Activated CD4-positive, alpha-beta T cell treated with anti-CD3 and anti-CD28 coated beads, Interleukin-2, amount 10 ng/mL, durations not matched to agents 7 days and 5 days (primary cell): ENCODE measurements at regions not wholly inside any gene's neighbourhood (a gene's known extent, or its start where the extent isn't known, plus 50 kb on each side); places are given as distances from the start of the nearest gene placed in this dataset.

Experiments
- CTCF ChIA-PET: fragments of 350-600 bp; sonication (Branson Sonifier 250); formaldehyde crosslinking; loops from one replicate; lab custom pipeline; 2021; ENCODE audit warnings: antibody characterized with exemption; lab: Charles Lee
- POLR2A ChIA-PET: fragments of 350-600 bp; sonication (Branson Sonifier 250); formaldehyde crosslinking; loops from one replicate; lab custom pipeline; 2021; ENCODE audit warnings: antibody characterized with exemption; lab: Charles Lee
- DNase-seq: peaks from one replicate; pipeline ENCODE4 v3.0.0-alpha.2; 2020
- H3K27ac Mint-ChIP-seq: one replicate; pipeline ENCODE4 v1.8.0; 2021; ENCODE audit warnings: mild to moderate bottlenecking, moderate library complexity, mixed read lengths
- H3K27me3 Mint-ChIP-seq: one replicate; pipeline ENCODE4 v1.8.0; 2021; ENCODE audit warnings: mixed read lengths
- H3K36me3 Mint-ChIP-seq: one replicate; pipeline ENCODE4 v1.8.0; 2021; ENCODE audit warnings: low read depth, mixed read lengths
- H3K4me1 Mint-ChIP-seq: one replicate; pipeline ENCODE4 v1.8.0; 2021; ENCODE audit warnings: mixed read lengths
- H3K4me3 Mint-ChIP-seq: one replicate; pipeline ENCODE4 v1.8.0; 2021; ENCODE audit warnings: mild to moderate bottlenecking, moderate library complexity, mixed read lengths
- H3K9me3 Mint-ChIP-seq: one replicate; pipeline ENCODE4 v1.8.0; 2021; ENCODE audit warnings: mixed read lengths

DNA sequence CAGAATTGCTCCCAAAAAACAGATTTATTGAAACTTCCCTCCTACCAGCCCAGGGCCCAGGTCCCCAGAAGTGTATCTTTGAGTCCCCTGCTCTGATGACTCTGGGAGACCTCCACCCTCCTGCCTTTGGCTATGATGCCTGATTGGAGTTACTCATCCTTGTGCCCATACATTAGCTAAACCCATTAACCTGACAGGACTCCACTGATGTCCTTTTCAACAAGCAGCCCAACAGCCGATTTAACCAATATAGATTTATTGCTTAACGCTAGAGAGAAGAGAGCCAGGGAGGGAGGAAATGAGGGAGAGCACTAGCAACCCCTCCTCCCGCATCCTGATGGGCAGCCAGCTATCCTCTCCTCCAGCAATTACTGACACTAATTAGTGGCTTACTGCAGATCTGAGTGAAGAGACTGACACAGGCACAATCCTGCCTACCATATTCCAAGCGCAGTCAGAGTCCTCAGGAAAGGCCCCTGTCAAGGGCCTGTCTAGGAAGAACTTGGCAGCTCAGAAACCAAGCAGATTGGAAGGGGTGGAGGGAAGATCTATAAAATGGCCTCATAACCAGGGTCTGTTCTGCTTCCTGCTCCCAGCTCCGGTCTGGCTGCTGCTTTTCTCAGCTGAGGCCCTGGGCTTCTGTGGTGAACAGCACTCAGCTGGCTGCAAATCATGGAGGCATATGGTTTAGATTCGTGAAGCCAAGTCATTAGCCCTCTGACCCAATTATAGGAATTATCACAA lies 484.5 kb upstream of the DAB1 start:
- ChIA-PET POLR2A (no interaction called here), CTCF (no interaction called here)
- no peak overlapping the region for H3K27ac Mint-ChIP-seq
- H3K9me3 Mint-ChIP-seq: no peaks in the 10 kb centered on the region
- no peak overlapping the region for H3K4me3 Mint-ChIP-seq
- H3K4me1 Mint-ChIP-seq: no peaks in the 10 kb centered on the region
- H3K27me3 Mint-ChIP-seq: no peaks in the 10 kb centered on the region
- no peak for DNase-seq
- H3K36me3 Mint-ChIP-seq: no peaks in the 10 kb centered on the region

GRCh38 chr1:57901208-57901919 lies 477.5 kb upstream of the DAB1 start:
- Mint-ChIP-seq H3K27ac (no peak overlapping the region), H3K4me1 (no peaks in the 10 kb centered on the region), H3K27me3 (no peaks in the 10 kb centered on the region), H3K36me3 (no peaks in the 10 kb centered on the region), H3K4me3 (no peak overlapping the region), H3K9me3 (no peaks in the 10 kb centered on the region)
- CTCF ChIA-PET: no interaction called here
- POLR2A ChIA-PET: no interaction called here
- no peak for DNase-seq

DNA sequence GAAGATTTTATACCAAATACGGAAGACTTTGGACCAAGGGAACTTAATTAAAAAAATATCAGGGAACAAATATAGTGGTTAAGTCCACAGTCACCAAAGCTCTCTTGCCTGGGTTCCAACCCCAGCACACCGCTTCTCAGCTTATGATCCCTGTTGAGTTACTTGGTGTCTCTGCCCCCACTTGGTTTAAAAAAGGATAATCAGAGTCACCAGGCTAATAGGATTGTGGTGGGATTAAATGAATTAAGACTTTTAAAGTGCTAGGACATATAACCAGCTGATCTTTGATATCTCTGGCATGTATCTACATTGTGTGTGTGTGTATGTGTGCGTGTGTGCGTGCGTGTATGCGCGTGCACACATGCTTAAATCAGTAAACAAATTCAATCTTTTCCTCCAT lies 474.7 kb upstream of the DAB1 start:
- Mint-ChIP-seq H3K36me3 (no peaks in the 10 kb centered on the region), H3K9me3 (no peaks in the 10 kb centered on the region)
- CTCF ChIA-PET: no interaction called here

GRCh38 chr1:57897581-57897980 lies 473.7 kb upstream of the DAB1 start:
- no peaks in the 10 kb centered on the region for H3K4me1 Mint-ChIP-seq
- DNase-seq: no peak
- ChIA-PET POLR2A (no interaction called here), CTCF (no interaction called here)
- H3K4me3 Mint-ChIP-seq: no peak overlapping the region
- H3K9me3 Mint-ChIP-seq: no peaks in the 10 kb centered on the region
- H3K27ac Mint-ChIP-seq: no peak overlapping the region
- no peaks in the 10 kb centered on the region for H3K27me3 Mint-ChIP-seq
- H3K36me3 Mint-ChIP-seq: no peaks in the 10 kb centered on the region

More for the DNA sequence above, 474.7 kb upstream of the DAB1 start:
- POLR2A ChIA-PET: no interaction called here
- Mint-ChIP-seq H3K4me1 (no peaks in the 10 kb centered on the region), H3K27me3 (no peaks in the 10 kb centered on the region), H3K4me3 (no peak overlapping the region), H3K27ac (no peak overlapping the region)
- DNase-seq: no peak

- Mint-ChIP-seq H3K27ac (no peak overlapping the region), H3K36me3 (no peaks in the 10 kb centered on the region), H3K4me1 (no peaks in the 10 kb centered on the region), H3K4me3 (no peak overlapping the region), H3K27me3 (no peaks in the 10 kb centered on the region), H3K9me3 (no peaks in the 10 kb centered on the region)
- DNase-seq: no peak
- POLR2A ChIA-PET: no interaction called here
- CTCF ChIA-PET: no interaction called here
Measured at GRCh38 chr1:57894315-57894714, 470.5 kb upstream of the DAB1 start.

- H3K4me3 Mint-ChIP-seq: no peak overlapping the region
- no peaks in the 10 kb centered on the region for H3K36me3 Mint-ChIP-seq
- no peaks in the 10 kb centered on the region for H3K27me3 Mint-ChIP-seq
- ChIA-PET POLR2A (no interaction called here), CTCF (no interaction called here)
- no peak overlapping the region for H3K27ac Mint-ChIP-seq
- H3K4me1 Mint-ChIP-seq: no peaks in the 10 kb centered on the region
- H3K9me3 Mint-ChIP-seq: no peaks in the 10 kb centered on the region
- no peak for DNase-seq
Measured at GRCh38 chr1:57889676-57890320, 465.9 kb upstream of the DAB1 start.

DNA sequence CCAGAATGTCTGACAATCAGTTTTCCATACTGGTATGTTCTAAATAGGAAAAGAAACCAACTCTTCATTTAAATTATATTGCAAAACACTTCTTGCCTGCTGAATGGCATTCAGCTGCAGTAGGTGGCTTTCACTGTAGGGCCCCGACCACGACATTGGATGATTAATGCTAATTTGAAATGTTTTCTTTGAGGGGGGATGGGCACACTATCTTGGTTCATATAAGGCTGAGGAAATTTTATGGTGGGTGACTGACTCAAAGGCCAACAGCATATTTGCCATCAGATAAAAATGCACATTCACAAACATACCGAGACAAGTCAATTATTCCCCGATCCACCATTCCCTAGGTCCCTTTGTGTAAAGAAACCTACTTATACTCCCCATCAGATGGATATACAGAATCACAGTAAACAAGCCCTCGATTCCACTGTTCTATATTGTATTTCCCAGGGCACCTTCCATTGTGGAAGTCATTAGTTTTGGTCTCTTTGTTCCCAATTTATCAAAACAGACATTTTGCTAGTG lies 464.2 kb upstream of the DAB1 start:
- ChIA-PET POLR2A (no interaction called here), CTCF (no interaction called here)
- DNase-seq: no peak
- no peak overlapping the region for H3K4me3 Mint-ChIP-seq
- H3K9me3 Mint-ChIP-seq: no peaks in the 10 kb centered on the region
- no peaks in the 10 kb centered on the region for H3K27me3 Mint-ChIP-seq
- no peaks in the 10 kb centered on the region for H3K36me3 Mint-ChIP-seq
- no peak overlapping the region for H3K27ac Mint-ChIP-seq
- H3K4me1 Mint-ChIP-seq: no peaks in the 10 kb centered on the region

- H3K36me3 Mint-ChIP-seq: no peaks in the 10 kb centered on the region
- ChIA-PET CTCF (no interaction called here), POLR2A (no interaction called here)
- H3K27ac Mint-ChIP-seq: no peak overlapping the region
- H3K4me1 Mint-ChIP-seq: no peaks in the 10 kb centered on the region
- no peak for DNase-seq
- H3K9me3 Mint-ChIP-seq: no peaks in the 10 kb centered on the region
- no peak overlapping the region for H3K4me3 Mint-ChIP-seq
- no peaks in the 10 kb centered on the region for H3K27me3 Mint-ChIP-seq
Measured at GRCh38 chr1:57886376-57886775, 462.5 kb upstream of the DAB1 start.

- CTCF ChIA-PET: no interaction called here
- no peak overlapping the region for H3K4me3 Mint-ChIP-seq
- POLR2A ChIA-PET: no interaction called here
- H3K4me1 Mint-ChIP-seq: no peaks in the 10 kb centered on the region
- no peaks in the 10 kb centered on the region for H3K27me3 Mint-ChIP-seq
- H3K36me3 Mint-ChIP-seq: no peaks in the 10 kb centered on the region
- DNase-seq: no peak
- H3K9me3 Mint-ChIP-seq: no peaks in the 10 kb centered on the region
- H3K27ac Mint-ChIP-seq: no peak overlapping the region
Measured at GRCh38 chr1:57883642-57883995, 459.8 kb upstream of the DAB1 start.

DNA sequence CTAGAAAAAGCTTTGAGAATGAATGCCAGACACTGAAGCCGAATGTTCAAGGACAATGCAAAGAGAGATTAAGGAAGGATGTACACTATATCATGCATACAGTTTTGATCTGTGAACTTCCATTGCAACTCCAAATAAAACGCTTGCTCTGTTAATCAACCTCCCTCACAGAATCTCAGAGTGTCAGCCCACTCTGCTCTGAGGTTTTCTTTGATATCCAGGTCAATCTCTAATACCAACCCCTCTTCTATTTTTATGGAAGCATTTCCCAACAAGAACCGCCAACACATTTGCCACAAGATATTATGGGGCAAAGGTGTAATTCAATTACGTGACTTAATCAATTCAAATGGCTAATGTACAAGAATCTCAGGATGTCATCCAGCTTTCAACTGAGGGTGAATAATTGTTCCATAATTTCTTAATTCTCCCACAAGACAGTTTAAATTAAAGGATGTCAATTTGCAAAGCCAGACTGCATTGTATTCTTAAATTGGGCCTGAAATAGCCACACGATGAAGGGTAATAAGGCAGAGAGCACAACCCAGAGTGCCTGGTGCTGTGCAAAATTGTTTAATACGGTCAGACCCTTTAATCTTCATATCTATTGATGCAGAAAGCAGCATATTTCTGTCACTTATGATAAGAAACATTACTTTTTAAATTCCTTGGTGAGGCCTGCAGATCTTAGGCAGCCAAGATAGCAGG lies 459.2 kb upstream of the DAB1 start:
- no peaks in the 10 kb centered on the region for H3K27me3 Mint-ChIP-seq
- ChIA-PET CTCF (no interaction called here), POLR2A (no interaction called here)
- no peak for DNase-seq
- no peaks in the 10 kb centered on the region for H3K9me3 Mint-ChIP-seq
- no peak overlapping the region for H3K4me3 Mint-ChIP-seq
- H3K36me3 Mint-ChIP-seq: no peaks in the 10 kb centered on the region
- no peaks in the 10 kb centered on the region for H3K4me1 Mint-ChIP-seq
- H3K27ac Mint-ChIP-seq: no peak overlapping the region

DNA sequence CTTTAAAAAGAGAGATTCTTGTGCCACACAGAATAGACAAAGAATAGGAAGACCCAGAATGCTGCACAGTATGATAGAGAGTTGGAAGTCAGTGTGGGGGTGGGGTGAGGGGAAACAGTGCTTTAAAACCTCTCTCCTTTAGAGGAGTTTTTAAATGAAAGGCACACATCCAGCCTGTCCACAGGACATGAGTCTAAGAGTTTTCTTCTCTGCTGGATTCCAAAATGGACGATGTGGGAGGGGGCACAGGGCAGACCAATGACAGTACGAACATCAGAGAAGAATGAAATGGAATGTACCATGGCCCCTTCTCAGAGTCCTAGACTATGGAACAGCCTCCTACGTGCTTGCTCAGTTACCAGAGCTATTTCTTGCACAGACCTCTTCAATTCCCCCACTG lies 458.2 kb upstream of the DAB1 start:
- CTCF ChIA-PET: no interaction called here
- Mint-ChIP-seq H3K4me1 (no peaks in the 10 kb centered on the region), H3K36me3 (no peaks in the 10 kb centered on the region), H3K27ac (no peak overlapping the region), H3K9me3 (no peaks in the 10 kb centered on the region), H3K4me3 (no peak overlapping the region), H3K27me3 (no peaks in the 10 kb centered on the region)
- POLR2A ChIA-PET: no interaction called here
- DNase-seq: no peak

- Mint-ChIP-seq H3K4me3 (no peak overlapping the region), H3K27me3 (no peaks in the 10 kb centered on the region), H3K4me1 (no peaks in the 10 kb centered on the region), H3K27ac (no peak overlapping the region), H3K9me3 (no peaks in the 10 kb centered on the region), H3K36me3 (no peaks in the 10 kb centered on the region)
- DNase-seq: no peak
- ChIA-PET POLR2A (no interaction called here), CTCF (no interaction called here)
Measured at GRCh38 chr1:57881639-57882038, 457.8 kb upstream of the DAB1 start.

GRCh38 chr1:57879700-57880099 lies 455.8 kb upstream of the DAB1 start:
- Mint-ChIP-seq H3K9me3 (no peaks in the 10 kb centered on the region), H3K36me3 (no peaks in the 10 kb centered on the region), H3K27me3 (no peaks in the 10 kb centered on the region), H3K4me1 (no peaks in the 10 kb centered on the region), H3K27ac (no peak overlapping the region), H3K4me3 (no peak overlapping the region)
- ChIA-PET CTCF (no interaction called here), POLR2A (no interaction called here)
- no peak for DNase-seq
